Skeletal muscle satellite cell (primary cell): ENCODE measurements at regions not wholly inside any gene's neighbourhood (a gene's known extent, or its start where the extent isn't known, plus 50 kb on each side); places are given as distances from the start of the nearest gene placed in this dataset.

Source experiments
- H3K27me3 ChIP-seq: 2 replicates; pipeline ENCODE4 v1.7.0; 2013; ENCODE audit warnings: low read length; ENCODE audit not compliant: control insufficient read depth, insufficient read depth
- H3K36me3 ChIP-seq: 2 replicates; pipeline ENCODE4 v1.7.0; 2013; ENCODE audit warnings: mild to moderate bottlenecking, control low read depth, low read length; ENCODE audit not compliant: insufficient read depth
- H3K4me1 ChIP-seq: 2 replicates; pipeline ENCODE4 v1.7.0; 2013; ENCODE audit warnings: low read length; ENCODE audit not compliant: control insufficient read depth, insufficient read depth
- H3K4me2 ChIP-seq: 2 replicates; pipeline ENCODE4 v1.7.0; 2013; ENCODE audit warnings: mild to moderate bottlenecking, low read length
- H3K4me3 ChIP-seq: 2 replicates; pipeline ENCODE4 v1.7.0; 2013; ENCODE audit warnings: low read length
- H3K9ac ChIP-seq: 2 replicates; pipeline ENCODE4 v1.7.0; 2013; ENCODE audit warnings: mild to moderate bottlenecking, low read depth, low read length, moderate library complexity
- H3K9me3 ChIP-seq: replicated peaks from 2 replicates; pipeline ENCODE4 v1.7.0; 2013; ENCODE audit warnings: mild to moderate bottlenecking, control low read depth, low read length

DNA sequence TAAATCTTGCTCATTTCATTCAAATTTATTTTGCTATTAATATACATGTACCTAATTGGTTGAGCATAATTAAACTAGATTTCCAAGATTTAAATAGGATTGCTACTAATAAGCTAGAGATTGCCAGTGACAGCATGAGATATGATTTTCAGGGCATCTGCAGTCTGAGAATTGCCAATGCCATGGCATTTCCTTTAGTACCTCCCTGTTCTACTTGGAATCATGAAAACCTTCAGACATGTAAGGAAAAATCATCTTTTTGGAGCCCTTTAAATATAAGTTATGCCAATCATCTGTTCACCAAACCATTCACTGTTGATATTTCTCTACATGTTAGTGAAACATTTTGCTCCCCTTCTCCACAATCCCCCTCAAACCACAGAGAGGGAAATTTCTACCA lies 691.4 kb downstream of the DNAH5 start:
- Histone ChIP-seq H3K4me1 (no peaks in the 10 kb centered on the region), H3K27me3 (no peaks in the 10 kb centered on the region), H3K9me3 (no peaks in the 10 kb centered on the region), H3K4me3 (no peak overlapping the region), H3K9ac (no peak overlapping the region), H3K4me2 (no peak overlapping the region), H3K36me3 (no peaks in the 10 kb centered on the region)

- no peak overlapping the region for H3K4me3 ChIP-seq
- no peaks in the 10 kb centered on the region for H3K27me3 ChIP-seq
- no peaks in the 10 kb centered on the region for H3K9me3 ChIP-seq
- no peaks in the 10 kb centered on the region for H3K4me1 ChIP-seq
- H3K4me2 ChIP-seq, result no peak overlapping the region
- H3K36me3 ChIP-seq, result no peaks in the 10 kb centered on the region
- H3K9ac ChIP-seq, result no peak overlapping the region
These were observed 691.8 kb downstream of the DNAH5 start for GRCh38 chr5:13252699-13253098.

GRCh38 chr5:13251623-13252376 lies 692.7 kb downstream of the DNAH5 start:
- H3K36me3 ChIP-seq, result no peaks in the 10 kb centered on the region
- no peaks in the 10 kb centered on the region for H3K27me3 ChIP-seq
- no peak overlapping the region for H3K4me3 ChIP-seq
- no peak overlapping the region for H3K4me2 ChIP-seq
- H3K9me3 ChIP-seq, result no peaks in the 10 kb centered on the region
- no peak overlapping the region for H3K9ac ChIP-seq
- H3K4me1 ChIP-seq, result no peaks in the 10 kb centered on the region

DNA sequence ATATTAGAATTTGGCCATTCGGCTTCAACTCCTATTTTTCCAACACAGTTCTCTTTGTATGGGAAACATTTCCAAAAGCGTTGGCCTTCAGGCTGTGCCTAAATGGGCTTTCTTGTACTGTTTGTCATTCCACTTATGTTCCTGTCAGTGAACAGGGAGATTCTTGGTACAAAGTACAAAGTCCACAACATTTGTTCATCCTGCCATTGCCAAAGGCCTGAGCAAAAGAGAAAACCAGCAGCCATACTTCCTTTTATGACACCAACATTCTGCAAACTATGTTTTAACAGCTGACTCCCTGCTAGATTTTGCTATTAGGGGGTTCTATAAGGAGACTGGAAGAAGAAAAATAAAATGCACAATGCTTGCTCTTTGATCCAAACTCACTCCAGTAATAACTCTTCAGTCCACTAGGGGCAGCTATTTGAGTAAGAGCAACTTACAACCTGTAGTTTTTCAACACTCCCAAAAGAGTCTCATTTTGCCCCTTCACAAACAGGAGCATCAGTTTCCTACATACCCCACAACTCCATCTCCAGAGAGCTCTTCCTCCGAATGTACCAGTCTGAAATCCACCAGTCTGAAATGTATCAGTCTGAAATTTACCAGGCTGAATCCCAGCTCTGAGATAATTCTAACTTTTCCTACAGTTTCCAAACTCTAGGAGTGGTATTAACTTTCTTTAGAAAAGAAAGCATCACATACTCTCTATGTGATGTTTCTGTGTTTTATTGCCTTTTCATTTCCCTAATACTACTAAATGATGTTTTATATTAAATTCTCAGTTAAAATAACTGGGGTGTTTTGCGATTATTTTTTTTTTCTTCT lies 693.8 kb downstream of the DNAH5 start:
- Histone ChIP-seq H3K9ac (no peak overlapping the region), H3K27me3 (no peaks in the 10 kb centered on the region), H3K36me3 (no peaks in the 10 kb centered on the region), H3K4me2 (no peak overlapping the region), H3K9me3 (no peaks in the 10 kb centered on the region), H3K4me1 (no peaks in the 10 kb centered on the region), H3K4me3 (no peak overlapping the region)

DNA sequence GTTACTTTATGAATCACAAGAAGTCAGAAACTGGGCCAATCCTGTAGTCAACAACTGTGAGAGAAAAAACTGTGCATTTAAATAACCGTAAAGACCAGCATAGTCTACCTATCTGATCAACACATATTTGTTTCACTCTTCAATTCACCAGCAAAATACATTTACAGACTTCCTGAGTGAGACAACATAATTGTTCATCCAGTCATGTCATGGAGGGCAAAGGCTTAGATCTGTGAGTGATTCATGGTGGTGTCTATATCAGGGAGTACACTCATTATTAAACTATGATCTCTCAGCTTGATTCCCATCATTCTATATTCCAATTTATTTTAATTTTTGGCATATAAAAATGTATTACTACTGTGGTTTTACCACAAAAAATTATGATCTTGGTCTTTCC lies 694.6 kb downstream of the DNAH5 start:
- Histone ChIP-seq H3K9me3 (no peaks in the 10 kb centered on the region), H3K36me3 (no peaks in the 10 kb centered on the region), H3K4me2 (no peak overlapping the region), H3K27me3 (no peaks in the 10 kb centered on the region), H3K4me3 (no peak overlapping the region), H3K9ac (no peak overlapping the region), H3K4me1 (no peaks in the 10 kb centered on the region)

- no peaks in the 10 kb centered on the region for H3K27me3 ChIP-seq
- no peaks in the 10 kb centered on the region for H3K4me1 ChIP-seq
- no peak overlapping the region for H3K4me2 ChIP-seq
- no peaks in the 10 kb centered on the region for H3K9me3 ChIP-seq
- no peaks in the 10 kb centered on the region for H3K36me3 ChIP-seq
- no peak overlapping the region for H3K4me3 ChIP-seq
- H3K9ac ChIP-seq, result no peak overlapping the region
These were observed 696.2 kb downstream of the DNAH5 start for GRCh38 chr5:13248253-13248652.

DNA sequence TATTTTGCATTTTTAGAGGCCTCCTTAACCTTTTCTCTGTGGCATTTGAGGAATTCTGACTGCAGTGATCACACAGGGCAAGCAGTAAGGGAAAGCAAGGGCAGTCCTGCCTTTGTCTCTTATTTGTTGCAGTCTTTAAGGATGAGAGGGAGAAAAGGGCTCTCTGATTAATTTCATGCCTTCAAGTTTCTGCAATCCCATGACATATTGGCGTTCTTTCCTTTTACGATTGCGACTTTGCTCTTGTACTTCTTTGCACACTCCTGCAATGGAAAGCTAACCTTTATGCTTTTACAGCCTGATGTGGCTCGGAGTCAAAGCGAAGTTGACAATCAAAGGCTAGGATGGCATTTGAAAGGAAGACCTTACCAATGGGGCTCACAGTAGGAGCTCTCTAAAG lies 698.4 kb downstream of the DNAH5 start:
- Histone ChIP-seq H3K9me3 (no peaks in the 10 kb centered on the region), H3K27me3 (no peaks in the 10 kb centered on the region), H3K4me3 (no peak overlapping the region), H3K36me3 (no peaks in the 10 kb centered on the region), H3K4me2 (no peak overlapping the region), H3K9ac (no peak overlapping the region), H3K4me1 (no peaks in the 10 kb centered on the region)

GRCh38 chr5:13244151-13244550 lies 700.3 kb downstream of the DNAH5 start:
- no peak overlapping the region for H3K4me2 ChIP-seq
- no peaks in the 10 kb centered on the region for H3K27me3 ChIP-seq

GRCh38 chr5:13227513-13227912 lies 717.0 kb downstream of the DNAH5 start:
- H3K27me3 ChIP-seq, result no peaks in the 10 kb centered on the region
- H3K4me3 ChIP-seq, result no peak overlapping the region
- no peaks in the 10 kb centered on the region for H3K36me3 ChIP-seq
- H3K4me2 ChIP-seq, result no peak overlapping the region
- H3K9ac ChIP-seq, result no peak overlapping the region
- H3K9me3 ChIP-seq, result no peaks in the 10 kb centered on the region
- no peaks in the 10 kb centered on the region for H3K4me1 ChIP-seq

More at GRCh38 chr5:13244151-13244550, 700.3 kb downstream of the DNAH5 start:
- H3K4me1 ChIP-seq, result no peaks in the 10 kb centered on the region
- no peak overlapping the region for H3K4me3 ChIP-seq
- no peak overlapping the region for H3K9ac ChIP-seq
- no peaks in the 10 kb centered on the region for H3K36me3 ChIP-seq
- H3K9me3 ChIP-seq, result no peaks in the 10 kb centered on the region

DNA sequence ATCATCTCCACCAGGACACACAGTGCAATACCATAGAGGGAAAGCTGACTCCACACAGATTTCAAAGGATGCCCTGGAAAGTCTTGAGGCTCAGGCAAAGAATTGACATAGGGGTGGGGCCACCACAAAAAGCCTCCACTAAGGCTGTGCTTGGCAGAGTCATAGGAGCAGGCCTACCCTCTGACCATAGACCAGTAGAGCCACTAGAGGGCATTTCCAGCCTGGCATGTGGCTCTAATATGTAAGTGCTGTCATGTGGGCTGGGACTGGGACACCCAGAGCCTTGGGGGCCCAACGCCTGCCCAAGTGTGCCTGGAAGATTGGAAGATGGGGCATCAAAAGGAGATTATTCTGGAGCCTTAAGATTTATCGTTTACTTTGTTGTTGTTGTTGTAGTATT lies 726.0 kb downstream of the DNAH5 start:
- H3K9ac ChIP-seq, result no peak overlapping the region
- no peak overlapping the region for H3K4me3 ChIP-seq
- no peaks in the 10 kb centered on the region for H3K9me3 ChIP-seq
- H3K4me2 ChIP-seq, result no peak overlapping the region
- H3K36me3 ChIP-seq, result no peaks in the 10 kb centered on the region
- H3K4me1 ChIP-seq, result no peaks in the 10 kb centered on the region
- no peaks in the 10 kb centered on the region for H3K27me3 ChIP-seq

GRCh38 chr5:13217636-13218035 lies 726.9 kb downstream of the DNAH5 start:
- Histone ChIP-seq H3K9me3 (no peaks in the 10 kb centered on the region), H3K9ac (no peak overlapping the region), H3K36me3 (no peaks in the 10 kb centered on the region), H3K27me3 (no peaks in the 10 kb centered on the region), H3K4me3 (no peak overlapping the region), H3K4me1 (no peaks in the 10 kb centered on the region), H3K4me2 (no peak overlapping the region)

DNA sequence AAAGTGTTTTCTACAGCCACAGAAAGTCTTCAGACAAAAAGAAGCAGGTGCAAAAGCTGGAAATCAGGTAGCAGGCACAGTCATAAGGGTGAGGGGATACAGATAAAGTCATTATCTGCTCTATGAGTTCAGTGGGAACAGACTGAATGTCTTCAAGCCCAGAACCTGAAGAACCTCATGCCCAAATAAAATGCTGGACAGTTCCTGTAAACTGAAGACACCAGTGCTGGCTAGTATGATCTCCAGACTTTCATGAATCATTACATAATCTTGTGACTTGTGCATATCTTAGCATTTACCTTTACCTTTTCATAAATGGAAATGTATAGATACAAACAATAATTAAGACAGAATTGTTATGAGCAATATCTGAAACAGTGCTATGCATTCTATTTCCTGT lies 728.7 kb downstream of the DNAH5 start:
- H3K27me3 ChIP-seq, result no peaks in the 10 kb centered on the region
- no peaks in the 10 kb centered on the region for H3K9me3 ChIP-seq
- H3K4me3 ChIP-seq, result no peak overlapping the region
- no peaks in the 10 kb centered on the region for H3K36me3 ChIP-seq
- H3K4me1 ChIP-seq, result no peaks in the 10 kb centered on the region
- no peak overlapping the region for H3K9ac ChIP-seq
- H3K4me2 ChIP-seq, result no peak overlapping the region
